GM13977 (cell line): ENCODE measurements at regions not wholly inside any gene's neighbourhood (a gene's known extent, or its start where the extent isn't known, plus 50 kb on each side); places are given as distances from the start of the nearest gene placed in this dataset.

Source experiments
- DNase-seq: peaks from one replicate; pipeline ENCODE4 v3.0.0; 2012; ENCODE audit warnings: low spot score
- CTCF ChIP-seq: IDR thresholded peaks from 2 replicates; pipeline ENCODE4 v1.5.1; 2012; ENCODE audit warnings: mild to moderate bottlenecking, control low read depth; ENCODE audit not compliant: insufficient read depth; ENCODE audit errors: extremely low read depth, missing control alignments
- in situ Hi-C: fragments of 300-500 bp; cut with MboI; formaldehyde crosslinking; loops from one replicate; pipeline ENCODE4 v1.12.0; 2022; ENCODE audit warnings: low sequenced_read_pairs, low pct_unique_long_range_greater_than_20kb, mixed read lengths, inconsistent platforms; ENCODE audit not compliant: unreplicated experiment

GRCh38 chr12:107457362-107457935 lies 228.2 kb upstream of the PWP1 start:
- no peak for DNase-seq
- TF ChIP-seq CTCF = no peak
- in situ Hi-C loops = no loop called here

- in situ Hi-C loops = no loop called here
- no peak for TF ChIP-seq CTCF
- no peak for DNase-seq
These were observed 227.4 kb upstream of the PWP1 start for GRCh38 chr12:107458163-107458562.

- no peak for DNase-seq
- in situ Hi-C loops = no loop called here
- TF ChIP-seq CTCF = no peak
These were observed 226.6 kb upstream of the PWP1 start for GRCh38 chr12:107458990-107459389.

- TF ChIP-seq CTCF = no peak
- DNase-seq = no peak
- in situ Hi-C loops = no loop called here
These were observed 226.0 kb upstream of the PWP1 start for GRCh38 chr12:107459641-107460040.

GRCh38 chr12:107461222-107461975 lies 224.2 kb upstream of the PWP1 start:
- no peak for TF ChIP-seq CTCF
- in situ Hi-C loops = no loop called here
- no peak for DNase-seq

GRCh38 chr12:107462428-107463332 lies 222.9 kb upstream of the PWP1 start:
- in situ Hi-C loops = no loop called here
- DNase-seq = no peak

More at GRCh38 chr12:107462428-107463332, 222.9 kb upstream of the PWP1 start:
- TF ChIP-seq CTCF = no peak
